ENCODE measurements at regions not wholly inside any gene's neighbourhood (a gene's known extent, or its start where the extent isn't known, plus 50 kb on each side); places are given as distances from the start of the nearest gene placed in this dataset.
A peak's percentile ranks its signal among the peaks of the same experiment; 100 is the strongest.

- DNase-seq, result no peak
- H3K4me3 ChIP-seq (ENCODE audit: low read depth, low read length), result no peak overlapping the region
- H3K4ac ChIP-seq (ENCODE audit: low read depth, low read length), result no peak overlapping the region
- no peaks in the 10 kb centered on the region for H3K79me2 ChIP-seq (ENCODE audit: control insufficient read depth, insufficient read depth, low read length, poor library complexity)
- H2AFZ ChIP-seq (ENCODE audit: insufficient read depth, low read length, poor library complexity), result no peak overlapping the region
- H3K23ac ChIP-seq (ENCODE audit: low read length), result no peak overlapping the region
- no peak overlapping the region for H2AK5ac ChIP-seq (ENCODE audit: low read length)
- H3K27me3 ChIP-seq (ENCODE audit: insufficient read depth, low read length), result no peaks in the 10 kb centered on the region
- peaks cover 2 to 4% of the 10 kb centered on the region in 2 experiments for H3K4me1 ChIP-seq (ENCODE audit: control insufficient read depth in 1 of 2, insufficient read depth in 2 of 2, low read length in 2 of 2)
- H2BK120ac ChIP-seq (ENCODE audit: insufficient read depth, low read length, poor library complexity), result no peak overlapping the region
- no peak overlapping the region for H4K91ac ChIP-seq (ENCODE audit: low read depth, low read length)
- no peak overlapping the region for H4K12ac ChIP-seq (ENCODE audit: low read depth, low read length)
- no peaks in the 10 kb centered on the region for H3K36me3 ChIP-seq (ENCODE audit: control insufficient read depth in 1 of 2, insufficient read depth in 2 of 2, low read length in 2 of 2)
- H2BK5ac ChIP-seq (ENCODE audit: low read depth, low read length, poor library complexity), result no peak overlapping the region
- no peak overlapping the region for H2BK12ac ChIP-seq (ENCODE audit: low read length)
- no peak overlapping the region for H3K27ac ChIP-seq (ENCODE audit: low read depth, low read length)
- no peak overlapping the region for H3K18ac ChIP-seq (ENCODE audit: low read length)
- H3K79me1 ChIP-seq (ENCODE audit: low read length), result no peaks in the 10 kb centered on the region
- H3K4me2 ChIP-seq (ENCODE audit: low read length), result no peak overlapping the region
- no peak overlapping the region for H4K8ac ChIP-seq (ENCODE audit: low read depth, low read length)
- H3K14ac ChIP-seq (ENCODE audit: low read length), result no peak overlapping the region
- H3K9me3 ChIP-seq (ENCODE audit: insufficient read depth, low read depth, low read length), result peaks cover 1% of the 10 kb centered on the region
- H3K9ac ChIP-seq (ENCODE audit: low read length), result no peak overlapping the region
- WGBS (ENCODE audit: extremely low coverage, insufficient coverage, insufficient read length), result no CpG with 5 or more reads among the region's 1 CpG
Observed at GRCh38 chr5:19314840-19315239, 673.2 kb downstream of the CDH18 start.

- WGBS (ENCODE audit: extremely low coverage, insufficient coverage, insufficient read length), result no CpG with 5 or more reads among the region's 1 CpG
Observed at GRCh38 chr5:19319252-19319651, 668.7 kb downstream of the CDH18 start.

GRCh38 chr5:19322716-19323485 lies 665.1 kb downstream of the CDH18 start:
- peak overlapping the region; percentile 51 for H3K27ac ChIP-seq (ENCODE audit: low read depth, low read length)
- H2AK5ac ChIP-seq (ENCODE audit: low read length), result no peak overlapping the region
- no peak overlapping the region for H3K14ac ChIP-seq (ENCODE audit: low read length)
- no peak overlapping the region for H2BK120ac ChIP-seq (ENCODE audit: insufficient read depth, low read length, poor library complexity)
- no peaks in the 10 kb centered on the region for H3K36me3 ChIP-seq (ENCODE audit: control insufficient read depth in 1 of 2, insufficient read depth in 2 of 2, low read length in 2 of 2)
- H3K4me1 ChIP-seq (ENCODE audit: control insufficient read depth in 1 of 2, insufficient read depth in 2 of 2, low read length in 2 of 2), result peaks cover 0 to 2% of the 10 kb centered on the region in 2 experiments
- H3K79me1 ChIP-seq (ENCODE audit: low read length), result no peaks in the 10 kb centered on the region
- no CpG with 5 or more reads among the region's 4 CpGs for WGBS (ENCODE audit: extremely low coverage, insufficient coverage, insufficient read length)
- peak overlapping the region; percentile 10 for H4K8ac ChIP-seq (ENCODE audit: low read depth, low read length)
- H3K9me3 ChIP-seq (ENCODE audit: insufficient read depth, low read depth, low read length), result no peaks in the 10 kb centered on the region
- H3K4me2 ChIP-seq (ENCODE audit: low read length), result no peak overlapping the region
- H3K79me2 ChIP-seq (ENCODE audit: control insufficient read depth, insufficient read depth, low read length, poor library complexity), result no peaks in the 10 kb centered on the region
- H3K27me3 ChIP-seq (ENCODE audit: insufficient read depth, low read length), result no peaks in the 10 kb centered on the region
- H3K23ac ChIP-seq (ENCODE audit: low read length), result no peak overlapping the region
- no peak overlapping the region for H2BK12ac ChIP-seq (ENCODE audit: low read length)
- H4K91ac ChIP-seq (ENCODE audit: low read depth, low read length), result no peak overlapping the region
- peak overlapping the region; percentile 73 for H2BK5ac ChIP-seq (ENCODE audit: low read depth, low read length, poor library complexity)
- H3K4me3 ChIP-seq (ENCODE audit: low read depth, low read length), result no peak overlapping the region
- peak; percentile 33 to 49 for DNase-seq
- H2AFZ ChIP-seq (ENCODE audit: insufficient read depth, low read length, poor library complexity), result no peak overlapping the region
- H3K18ac ChIP-seq (ENCODE audit: low read length), result no peak overlapping the region
- no peak overlapping the region for H4K12ac ChIP-seq (ENCODE audit: low read depth, low read length)
- H3K9ac ChIP-seq (ENCODE audit: low read length), result no peak overlapping the region
- no peak overlapping the region for H3K4ac ChIP-seq (ENCODE audit: low read depth, low read length)

More at GRCh38 chr5:19319252-19319651, 668.7 kb downstream of the CDH18 start:
- H3K4ac ChIP-seq (ENCODE audit: low read depth, low read length), result no peak overlapping the region
- H3K79me2 ChIP-seq (ENCODE audit: control insufficient read depth, insufficient read depth, low read length, poor library complexity), result no peaks in the 10 kb centered on the region
- no peak for DNase-seq
- H4K91ac ChIP-seq (ENCODE audit: low read depth, low read length), result no peak overlapping the region
- no peak overlapping the region for H3K4me2 ChIP-seq (ENCODE audit: low read length)
- no peak overlapping the region for H3K27ac ChIP-seq (ENCODE audit: low read depth, low read length)
- H3K9ac ChIP-seq (ENCODE audit: low read length), result no peak overlapping the region
- H3K9me3 ChIP-seq (ENCODE audit: insufficient read depth, low read depth, low read length), result no peaks in the 10 kb centered on the region
- H2AK5ac ChIP-seq (ENCODE audit: low read length), result no peak overlapping the region
- H3K14ac ChIP-seq (ENCODE audit: low read length), result no peak overlapping the region
- no peak overlapping the region for H3K18ac ChIP-seq (ENCODE audit: low read length)
- no peaks in the 10 kb centered on the region for H3K27me3 ChIP-seq (ENCODE audit: insufficient read depth, low read length)
- H2BK120ac ChIP-seq (ENCODE audit: insufficient read depth, low read length, poor library complexity), result no peak overlapping the region
- H4K8ac ChIP-seq (ENCODE audit: low read depth, low read length), result no peak overlapping the region
- H3K79me1 ChIP-seq (ENCODE audit: low read length), result no peaks in the 10 kb centered on the region
- H3K4me3 ChIP-seq (ENCODE audit: low read depth, low read length), result no peak overlapping the region
- H2BK5ac ChIP-seq (ENCODE audit: low read depth, low read length, poor library complexity), result no peak overlapping the region
- peaks cover 4% of the 10 kb centered on the region in 2 experiments for H3K4me1 ChIP-seq (ENCODE audit: control insufficient read depth in 1 of 2, insufficient read depth in 2 of 2, low read length in 2 of 2)
- H3K23ac ChIP-seq (ENCODE audit: low read length), result no peak overlapping the region
- no peak overlapping the region for H4K12ac ChIP-seq (ENCODE audit: low read depth, low read length)
- no peak overlapping the region for H2AFZ ChIP-seq (ENCODE audit: insufficient read depth, low read length, poor library complexity)
- no peak overlapping the region for H2BK12ac ChIP-seq (ENCODE audit: low read length)
- no peaks in the 10 kb centered on the region for H3K36me3 ChIP-seq (ENCODE audit: control insufficient read depth in 1 of 2, insufficient read depth in 2 of 2, low read length in 2 of 2)

- Histone ChIP-seq H2AK5ac (ENCODE audit: low read length) (no peak overlapping the region), H2BK120ac (ENCODE audit: insufficient read depth, low read length, poor library complexity) (no peak overlapping the region), H3K4me1 (ENCODE audit: control insufficient read depth in 1 of 2, insufficient read depth in 2 of 2, low read length in 2 of 2) (no peaks in the 10 kb centered on the region), H4K12ac (ENCODE audit: low read depth, low read length) (no peak overlapping the region), H3K4me2 (ENCODE audit: low read length) (no peak overlapping the region), H3K9me3 (ENCODE audit: insufficient read depth, low read depth, low read length) (no peaks in the 10 kb centered on the region), H3K27ac (ENCODE audit: low read depth, low read length) (no peak overlapping the region), H4K91ac (ENCODE audit: low read depth, low read length) (no peak overlapping the region), H3K27me3 (ENCODE audit: insufficient read depth, low read length) (no peaks in the 10 kb centered on the region), H3K4ac (ENCODE audit: low read depth, low read length) (no peak overlapping the region), H3K9ac (ENCODE audit: low read length) (no peak overlapping the region), H4K8ac (ENCODE audit: low read depth, low read length) (no peak overlapping the region), H3K23ac (ENCODE audit: low read length) (no peak overlapping the region), H2BK12ac (ENCODE audit: low read length) (no peak overlapping the region), H2AFZ (ENCODE audit: insufficient read depth, low read length, poor library complexity) (no peak overlapping the region), H2BK5ac (ENCODE audit: low read depth, low read length, poor library complexity) (no peak overlapping the region), H3K18ac (ENCODE audit: low read length) (no peak overlapping the region), H3K79me2 (ENCODE audit: control insufficient read depth, insufficient read depth, low read length, poor library complexity) (no peaks in the 10 kb centered on the region), H3K4me3 (ENCODE audit: low read depth, low read length) (no peak overlapping the region), H3K14ac (ENCODE audit: low read length) (no peak overlapping the region), H3K79me1 (ENCODE audit: low read length) (no peaks in the 10 kb centered on the region), H3K36me3 (ENCODE audit: control insufficient read depth in 1 of 2, insufficient read depth in 2 of 2, low read length in 2 of 2) (no peaks in the 10 kb centered on the region)
- DNase-seq, result no peak
- no CpG with 5 or more reads among the region's 6 CpGs for WGBS (ENCODE audit: extremely low coverage, insufficient coverage, insufficient read length)
Observed at GRCh38 chr5:19334278-19334677, 653.7 kb downstream of the CDH18 start.

Measured in trophoblast cell (in vitro differentiated cells and primary cell).